ENCODE measurements at regions not wholly inside any gene's neighbourhood (a gene's known extent, or its start where the extent isn't known, plus 50 kb on each side); places are given as distances from the start of the nearest gene placed in this dataset.

DNA sequence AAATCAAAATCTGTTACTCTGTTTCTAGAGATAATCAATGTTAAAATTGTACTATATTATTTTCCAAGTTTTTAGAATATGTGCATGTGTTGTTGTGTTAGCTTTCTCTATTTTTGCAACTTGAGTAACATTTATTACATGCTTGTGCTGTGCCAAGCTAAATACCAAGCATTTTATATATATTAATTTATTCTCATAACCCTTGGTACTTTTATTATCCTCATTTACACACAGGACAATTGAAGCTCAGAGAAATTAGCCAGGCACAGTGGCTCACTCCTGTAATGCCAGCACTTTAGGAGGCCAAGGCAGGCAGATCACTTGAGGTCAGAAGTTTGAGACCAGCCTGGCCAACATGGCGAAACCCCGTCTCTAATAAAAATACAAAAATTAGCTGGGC lies 254.0 kb upstream of the DMRT1 start:
- TF ChIP-seq TAF1 (IDR thresholded peaks at IDR 0.05; ENCODE audit: borderline replicate concordance, low read depth, low read length) (no peak), POLR2A (IDR thresholded peaks at IDR 0.05; ENCODE audit: low read depth, low read length) (no peak), POLR2AphosphoS5 (IDR thresholded peaks at IDR 0.05; ENCODE audit: low read depth, low read length) (no peak)
